MM.1S (cell line): ENCODE measurements at regions not wholly inside any gene's neighbourhood (a gene's known extent, or its start where the extent isn't known, plus 50 kb on each side); places are given as distances from the start of the nearest gene placed in this dataset.

Source experiments
- DNase-seq: peaks from one replicate; pipeline ENCODE4 v3.0.0-alpha.2; 2015
- H2AFZ ChIP-seq: fragments of 300-600 bp; sonication (generic); 2 replicates; pipeline ENCODE4 v1.6.0; 2016; ENCODE audit warnings: antibody characterized with exemption, low read length
- H3F3A ChIP-seq: fragments of 300-600 bp; sonication (generic); 2 replicates; pipeline ENCODE4 v1.6.1; 2016; ENCODE audit warnings: mild to moderate bottlenecking, antibody characterized with exemption, low read length, moderate library complexity, mixed read lengths; ENCODE audit not compliant: insufficient read depth
- H3K27ac ChIP-seq: fragments of 300-600 bp; sonication (generic); 2 replicates; pipeline ENCODE4 v1.5.1; 2016; ENCODE audit warnings: mild to moderate bottlenecking, low read length
- H3K27me3 ChIP-seq: fragments of 300-600 bp; sonication (generic); replicated peaks from 2 replicates; pipeline ENCODE4 v1.6.0; 2016; ENCODE audit warnings: low read length; ENCODE audit not compliant: insufficient read depth
- H3K36me3 ChIP-seq: fragments of 300-600 bp; sonication (generic); replicated peaks from 2 replicates; pipeline ENCODE4 v1.6.1; 2016; ENCODE audit warnings: mild to moderate bottlenecking, low read length, mixed read lengths; ENCODE audit not compliant: insufficient read depth
- H3K4me1 ChIP-seq: fragments of 300-600 bp; sonication (generic); 2 replicates; pipeline ENCODE4 v1.6.1; 2016; ENCODE audit warnings: low read length, mixed read lengths
- H3K4me2 ChIP-seq: fragments of 300-600 bp; sonication (generic); 2 replicates; pipeline ENCODE4 v1.6.0; 2016; ENCODE audit warnings: low read depth, low read length
- H3K4me3 ChIP-seq: fragments of 300-600 bp; sonication (generic); 2 replicates; pipeline ENCODE4 v1.5.1; 2016; ENCODE audit warnings: low read length, mixed read lengths
- H3K79me2 ChIP-seq: fragments of 300-600 bp; sonication (generic); 2 replicates; pipeline ENCODE4 v1.6.1; 2016; ENCODE audit warnings: mixed run types, low read length, mixed read lengths
- H3K9ac ChIP-seq: fragments of 300-600 bp; sonication (generic); 2 replicates; pipeline ENCODE4 v1.6.1; 2016; ENCODE audit warnings: low read length, mixed read lengths
- H3K9me2 ChIP-seq: fragments of 300-600 bp; sonication (generic); replicated peaks from 2 replicates; pipeline ENCODE4 v1.6.1; 2016; ENCODE audit warnings: mild to moderate bottlenecking, low read length, mixed read lengths; ENCODE audit not compliant: insufficient read depth
- H3K9me3 ChIP-seq: fragments of 300-600 bp; sonication (generic); replicated peaks from 2 replicates; pipeline ENCODE4 v1.6.1; 2016; ENCODE audit warnings: mild to moderate bottlenecking, low read length, mixed read lengths; ENCODE audit not compliant: insufficient read depth
- H4K20me1 ChIP-seq: fragments of 300-600 bp; sonication (generic); 2 replicates; pipeline ENCODE4 v1.6.1; 2016; ENCODE audit warnings: mild to moderate bottlenecking, low read length, moderate library complexity, mixed read lengths; ENCODE audit not compliant: insufficient read depth
- CTCF ChIP-seq: fragments of 300-600 bp; sonication (generic); IDR thresholded peaks from 2 replicates; pipeline ENCODE4 v1.5.1; 2016; ENCODE audit warnings: antibody characterized with exemption, low read length, mixed read lengths
- EZH2 ChIP-seq: fragments of 300-600 bp; sonication (generic); optimal IDR thresholded peaks from 2 replicates; pipeline ENCODE3; 2017; ENCODE audit warnings: low read depth, mild to moderate bottlenecking, antibody characterized with exemption, low read length, mixed read lengths
- EZH2phosphoT487 ChIP-seq: fragments of 300-600 bp; sonication (generic); IDR thresholded peaks from 2 replicates; pipeline ENCODE4 v1.6.1; 2018; ENCODE audit warnings: antibody characterized with exemption, low read length

- TF ChIP-seq EZH2phosphoT487 (no peak), CTCF (no peak), EZH2 (no peak)
- H3K79me2 ChIP-seq = no peaks in the 10 kb centered on the region
- H3K4me3 ChIP-seq = no peak overlapping the region
- DNase-seq = no peak
- H4K20me1 ChIP-seq = no peaks in the 10 kb centered on the region
- no peaks in the 10 kb centered on the region for H3K36me3 ChIP-seq
- H2AFZ ChIP-seq = no peak overlapping the region
- H3F3A ChIP-seq = no peaks in the 10 kb centered on the region
- no peak overlapping the region for H3K9ac ChIP-seq
- H3K27ac ChIP-seq = no peak overlapping the region
- H3K27me3 ChIP-seq = no peaks in the 10 kb centered on the region
- H3K4me1 ChIP-seq = no peaks in the 10 kb centered on the region
- H3K9me3 ChIP-seq = no peaks in the 10 kb centered on the region
- H3K4me2 ChIP-seq = no peak overlapping the region
- no peaks in the 10 kb centered on the region for H3K9me2 ChIP-seq
Observed at GRCh38 chr2:22557406-22557805, 827.6 kb upstream of the KLHL29 start.

GRCh38 chr2:22560021-22560420, 825.0 kb upstream of the KLHL29 start:
- no peaks in the 10 kb centered on the region for H3K4me1 ChIP-seq
- H3K4me2 ChIP-seq = no peak overlapping the region
- no peaks in the 10 kb centered on the region for H4K20me1 ChIP-seq
- no peaks in the 10 kb centered on the region for H3K9me2 ChIP-seq
- DNase-seq = no peak
- no peak overlapping the region for H3K4me3 ChIP-seq
- no peak for TF ChIP-seq EZH2
- no peak for TF ChIP-seq CTCF
- no peak for TF ChIP-seq EZH2phosphoT487
- H3K27me3 ChIP-seq = no peaks in the 10 kb centered on the region
- no peak overlapping the region for H2AFZ ChIP-seq
- H3K9ac ChIP-seq = no peak overlapping the region
- no peaks in the 10 kb centered on the region for H3K79me2 ChIP-seq
- no peak overlapping the region for H3K27ac ChIP-seq
- no peaks in the 10 kb centered on the region for H3F3A ChIP-seq
- no peaks in the 10 kb centered on the region for H3K9me3 ChIP-seq
- no peaks in the 10 kb centered on the region for H3K36me3 ChIP-seq

GRCh38 chr2:22579341-22579740, 805.6 kb upstream of the KLHL29 start:
- DNase-seq = no peak
- no peaks in the 10 kb centered on the region for H3K9me3 ChIP-seq
- H3K4me1 ChIP-seq = no peaks in the 10 kb centered on the region
- no peak overlapping the region for H2AFZ ChIP-seq
- H3K4me3 ChIP-seq = no peak overlapping the region
- H3F3A ChIP-seq = no peaks in the 10 kb centered on the region
- H3K27me3 ChIP-seq = no peaks in the 10 kb centered on the region
- H3K9me2 ChIP-seq = no peaks in the 10 kb centered on the region
- no peaks in the 10 kb centered on the region for H4K20me1 ChIP-seq
- TF ChIP-seq EZH2 (no peak), EZH2phosphoT487 (no peak), CTCF (no peak)
- H3K4me2 ChIP-seq = no peak overlapping the region
- no peaks in the 10 kb centered on the region for H3K79me2 ChIP-seq
- H3K9ac ChIP-seq = no peak overlapping the region
- H3K27ac ChIP-seq = no peak overlapping the region
- no peaks in the 10 kb centered on the region for H3K36me3 ChIP-seq

GRCh38 chr2:22582107-22582506, 802.9 kb upstream of the KLHL29 start:
- Histone ChIP-seq H3K9me3 (no peaks in the 10 kb centered on the region), H2AFZ (no peak overlapping the region), H3K27ac (no peak overlapping the region), H3K27me3 (no peaks in the 10 kb centered on the region), H4K20me1 (no peaks in the 10 kb centered on the region), H3K9me2 (no peaks in the 10 kb centered on the region), H3K4me2 (no peak overlapping the region), H3F3A (no peaks in the 10 kb centered on the region), H3K79me2 (no peaks in the 10 kb centered on the region), H3K9ac (no peak overlapping the region), H3K36me3 (no peaks in the 10 kb centered on the region), H3K4me3 (no peak overlapping the region), H3K4me1 (no peaks in the 10 kb centered on the region)
- DNase-seq = no peak
- TF ChIP-seq EZH2phosphoT487 (no peak), CTCF (no peak), EZH2 (no peak)
